B cell (primary cell): ENCODE measurements at regions not wholly inside any gene's neighbourhood (a gene's known extent, or its start where the extent isn't known, plus 50 kb on each side); places are given as distances from the start of the nearest gene placed in this dataset.

Experiments used
- ATAC-seq: fragments of 200-7000 bp; cut with Tn5 transposase; one replicate; pipeline ENCODE4 v1.10.0; 2021; ENCODE audit warnings: low read depth, mild to moderate bottlenecking, moderate number of reproducible peaks, moderate library complexity
- CTCF ChIA-PET: fragments of 350-600 bp; sonication (Branson Sonifier 250); formaldehyde crosslinking; loops from one replicate; lab custom pipeline; 2021; ENCODE audit warnings: antibody characterized with exemption, inconsistent platforms; lab: Charles Lee
- POLR2A ChIA-PET: fragments of 350-600 bp; sonication (Branson Sonifier 250); formaldehyde crosslinking; loops from one replicate; lab custom pipeline; 2021; ENCODE audit warnings: antibody characterized with exemption; lab: Charles Lee
- DNase-seq: peaks from one replicate; pipeline ENCODE4 v3.0.0; 2013
- H2AFZ ChIP-seq: 2 replicates; pipeline ENCODE4 v1.6.1; 2012; ENCODE audit warnings: mild to moderate bottlenecking, low read depth, low read length; ENCODE audit not compliant: insufficient read depth, poor library complexity, severe bottlenecking
- H3K27ac ChIP-seq, 2 donors: 1 replicate in 1 of 2; 2 replicates in 1 of 2; pipeline ENCODE4 v1.5.1; 2012 to 2013; ENCODE audit warnings: low read length in 2 of 2, mild to moderate bottlenecking in 2 of 2, moderate library complexity in 1 of 2
- H3K27me3 ChIP-seq, 4 experiments: fragments of 200-600 bp in 1 of 4; sonication (generic) in 1 of 4; replicated peaks in 1 of 4; 1 replicate in 2 of 4; 2 replicates in 2 of 4; pipeline versions ENCODE4 v1.6.1 to v1.7.0; 2013 to 2016; ENCODE audit warnings: low read length in 3 of 4, mild to moderate bottlenecking in 2 of 4, mixed read lengths in 1 of 4, moderate library complexity in 1 of 4; ENCODE audit not compliant: insufficient read depth in 4 of 4, control insufficient read depth in 3 of 4; ENCODE audit errors: control extremely low read depth in 1 of 4
- H3K36me3 ChIP-seq, 2 experiments: replicated peaks in 1 of 2; 1 replicate in 1 of 2; 2 replicates in 1 of 2; pipeline versions ENCODE4 v1.6.1 to v1.7.1; 2013; ENCODE audit warnings: low read length in 1 of 2; ENCODE audit not compliant: insufficient read depth in 2 of 2, control insufficient read depth in 1 of 2; ENCODE audit errors: control extremely low read depth in 1 of 2, extremely low read depth in 1 of 2
- H3K4me1 ChIP-seq, 2 donors: fragments of 200-600 bp in 1 of 2; sonication (generic) in 1 of 2; 1 replicate in 1 of 2; 2 replicates in 1 of 2; pipeline versions ENCODE4 v1.5.1 to v1.6.1; 2013 to 2017; ENCODE audit warnings: low read length in 2 of 2; ENCODE audit not compliant: control insufficient read depth in 2 of 2, insufficient read depth in 2 of 2
- H3K4me2 ChIP-seq: replicated peaks from 2 replicates; pipeline ENCODE3; 2012; ENCODE audit warnings: mild to moderate bottlenecking, low read depth, low read length; ENCODE audit not compliant: poor library complexity, severe bottlenecking
- H3K4me3 ChIP-seq, 5 experiments: fragments of 200-600 bp in 1 of 5; sonication (generic) in 1 of 5; 1 replicate in 3 of 5; 2 replicates in 2 of 5; pipeline versions ENCODE4 v1.5.1 to v1.7.0; 2011 to 2016; ENCODE audit warnings: low read length in 4 of 5, mild to moderate bottlenecking in 4 of 5, low read depth in 2 of 5, control low read depth in 1 of 5, moderate library complexity in 1 of 5; ENCODE audit not compliant: insufficient read depth in 1 of 5; ENCODE audit errors: control extremely low read depth in 1 of 5, extremely low read depth in 1 of 5
- H3K79me2 ChIP-seq: fragments of 200-600 bp; sonication (generic); one replicate; pipeline ENCODE4 v1.6.0; 2016; ENCODE audit warnings: low read length; ENCODE audit not compliant: control insufficient read depth, insufficient read depth
- H3K9ac ChIP-seq: fragments of 200-600 bp; sonication (generic); 2 replicates; pipeline ENCODE4 v1.6.1; 2017; ENCODE audit warnings: mild to moderate bottlenecking, low read length, moderate library complexity
- H3K9me3 ChIP-seq, 3 donors: one replicate each; pipeline versions ENCODE4 v1.6.1 to v1.7.1; 2013; ENCODE audit warnings: low read length in 2 of 3; ENCODE audit not compliant: control insufficient read depth in 2 of 3, insufficient read depth in 1 of 3; ENCODE audit errors: control extremely low read depth in 1 of 3
- H4K20me1 ChIP-seq: 2 replicates; pipeline ENCODE4 v1.6.0; 2012; ENCODE audit warnings: mild to moderate bottlenecking, low read length; ENCODE audit not compliant: insufficient read depth, control insufficient read depth, poor library complexity, severe bottlenecking
- H3K27ac Mint-ChIP-seq: one replicate; pipeline ENCODE4 v1.8.0; 2021; ENCODE audit warnings: mixed read lengths
- H3K27me3 Mint-ChIP-seq: one replicate; pipeline ENCODE4 v1.8.0; 2021; ENCODE audit warnings: mixed read lengths
- H3K4me1 Mint-ChIP-seq: one replicate; pipeline ENCODE4 v1.8.0; 2021; ENCODE audit warnings: mixed read lengths
- H3K4me3 Mint-ChIP-seq: one replicate; pipeline ENCODE4 v1.8.0; 2021; ENCODE audit warnings: mixed read lengths
- H3K9me3 Mint-ChIP-seq: one replicate; pipeline ENCODE4 v1.8.0; 2022; ENCODE audit warnings: mixed read lengths; ENCODE audit not compliant: insufficient read depth
- EZH2 ChIP-seq: IDR thresholded peaks from 2 replicates; pipeline ENCODE4 v1.6.1; 2012; ENCODE audit warnings: borderline replicate concordance, low read depth, mild to moderate bottlenecking, moderate library complexity, low read length; ENCODE audit not compliant: insufficient read depth, poor library complexity, severe bottlenecking
- WGBS: methylation state at CpG from one replicate; pipeline ENCODE4 v1.1.5; 2013; ENCODE audit warnings: missing lambda C conversion rate; ENCODE audit not compliant: insufficient coverage; 5-methylcytosine and 5-hydroxymethylcytosine counted together
- intact Hi-C: fragments of 100-400 bp; cut with micrococcal nuclease; formaldehyde crosslinking; loops from one replicate; pipeline ENCODE4 v1.10.0; 2022
- TF ChIP-seq, protein P1 (sequence below): fragments of 200-600 bp; IDR thresholded peaks from one replicate; pipeline ENCODE4 v1.8.0; 2022; ENCODE audit warnings: antibody characterized with exemption, mild to moderate bottlenecking

DNA sequence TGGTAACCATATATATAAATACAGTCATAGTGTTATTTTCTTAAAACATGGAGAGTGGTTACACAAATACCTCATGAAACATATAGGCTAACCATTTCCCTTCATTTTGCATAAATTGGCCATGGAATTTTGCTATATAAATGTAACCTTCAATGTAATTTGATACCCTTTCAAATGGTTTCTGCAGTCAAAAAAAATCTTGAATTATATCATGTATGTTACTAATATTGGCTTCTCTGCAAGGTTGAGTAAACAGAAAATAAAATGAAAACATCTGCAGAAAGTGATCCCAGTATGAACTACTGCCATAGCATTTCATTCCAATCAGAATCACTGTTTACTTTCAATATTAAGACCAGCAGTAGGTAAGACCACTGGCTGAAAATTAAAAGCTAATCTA, 1165.9 kb upstream of the TENM3 start:
- TF ChIP-seq, protein P1, sequence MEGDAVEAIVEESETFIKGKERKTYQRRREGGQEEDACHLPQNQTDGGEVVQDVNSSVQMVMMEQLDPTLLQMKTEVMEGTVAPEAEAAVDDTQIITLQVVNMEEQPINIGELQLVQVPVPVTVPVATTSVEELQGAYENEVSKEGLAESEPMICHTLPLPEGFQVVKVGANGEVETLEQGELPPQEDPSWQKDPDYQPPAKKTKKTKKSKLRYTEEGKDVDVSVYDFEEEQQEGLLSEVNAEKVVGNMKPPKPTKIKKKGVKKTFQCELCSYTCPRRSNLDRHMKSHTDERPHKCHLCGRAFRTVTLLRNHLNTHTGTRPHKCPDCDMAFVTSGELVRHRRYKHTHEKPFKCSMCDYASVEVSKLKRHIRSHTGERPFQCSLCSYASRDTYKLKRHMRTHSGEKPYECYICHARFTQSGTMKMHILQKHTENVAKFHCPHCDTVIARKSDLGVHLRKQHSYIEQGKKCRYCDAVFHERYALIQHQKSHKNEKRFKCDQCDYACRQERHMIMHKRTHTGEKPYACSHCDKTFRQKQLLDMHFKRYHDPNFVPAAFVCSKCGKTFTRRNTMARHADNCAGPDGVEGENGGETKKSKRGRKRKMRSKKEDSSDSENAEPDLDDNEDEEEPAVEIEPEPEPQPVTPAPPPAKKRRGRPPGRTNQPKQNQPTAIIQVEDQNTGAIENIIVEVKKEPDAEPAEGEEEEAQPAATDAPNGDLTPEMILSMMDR, result no peak
- TF ChIP-seq EZH2, result no peak
- Histone ChIP-seq H3K4me3 (no peak overlapping the region), H3K9me3 (peaks cover 0 to 9% (median 0%) of the 10 kb centered on the region in 3 donors), H3K27ac (no peak overlapping the region), H4K20me1 (no peaks in the 10 kb centered on the region), H3K4me2 (no peak overlapping the region), H3K4me1 (no peaks in the 10 kb centered on the region), H3K36me3 (no peaks in the 10 kb centered on the region), H2AFZ (no peak overlapping the region), H3K9ac (no peak overlapping the region), H3K79me2 (no peaks in the 10 kb centered on the region), H3K27me3 (no peaks in the 10 kb centered on the region)
- POLR2A ChIA-PET, result no interaction called here
- Mint-ChIP-seq H3K9me3 (no peaks in the 10 kb centered on the region), H3K4me1 (no peaks in the 10 kb centered on the region), H3K27ac (no peak overlapping the region), H3K4me3 (no peak overlapping the region), H3K27me3 (no peaks in the 10 kb centered on the region)
- CTCF ChIA-PET, result no interaction called here
- intact Hi-C loops, result no loop called here
- DNase-seq (no peak), ATAC-seq (no peak)

DNA sequence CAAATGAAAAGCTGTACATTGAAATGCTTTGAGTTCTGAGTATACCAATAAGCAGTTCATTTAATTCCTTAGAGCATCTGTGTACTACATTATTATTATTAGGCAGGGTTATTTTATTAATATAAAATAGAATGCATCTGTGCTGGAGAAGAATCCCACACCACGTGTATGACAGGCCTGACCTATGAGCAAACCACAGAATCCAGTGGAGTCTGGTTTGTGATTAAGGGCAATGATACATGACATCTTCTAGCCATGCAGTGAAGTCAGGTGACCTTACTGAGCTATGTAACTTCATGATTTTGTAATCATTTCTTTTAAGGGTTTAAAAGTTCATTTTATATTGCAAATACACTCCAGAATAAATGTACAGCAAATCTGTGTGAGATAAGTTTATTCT, 1165.0 kb upstream of the TENM3 start:
- peaks cover 0 to 9% (median 0%) of the 10 kb centered on the region in 3 donors for H3K9me3 ChIP-seq
- ATAC-seq (no peak), DNase-seq (no peak)
- H2AFZ ChIP-seq, result no peak overlapping the region
- H4K20me1 ChIP-seq, result no peaks in the 10 kb centered on the region
- WGBS, result no CpG with 5 or more reads among the region's 1 CpG
- H3K27ac Mint-ChIP-seq, result no peak overlapping the region
- intact Hi-C loops, result no loop called here
- no peaks in the 10 kb centered on the region for H3K4me1 Mint-ChIP-seq
- H3K4me3 Mint-ChIP-seq, result no peak overlapping the region
- no peak overlapping the region for H3K4me3 ChIP-seq
- H3K79me2 ChIP-seq, result no peaks in the 10 kb centered on the region
- no peak overlapping the region for H3K27ac ChIP-seq
- no peaks in the 10 kb centered on the region for H3K36me3 ChIP-seq
- no peaks in the 10 kb centered on the region for H3K4me1 ChIP-seq
- POLR2A ChIA-PET, result no interaction called here
- no peak overlapping the region for H3K4me2 ChIP-seq
- CTCF ChIA-PET, result no interaction called here
- H3K27me3 Mint-ChIP-seq, result no peaks in the 10 kb centered on the region
- no peaks in the 10 kb centered on the region for H3K27me3 ChIP-seq
- no peak overlapping the region for H3K9ac ChIP-seq
- TF ChIP-seq, protein P1, result no peak
- no peak for TF ChIP-seq EZH2
- H3K9me3 Mint-ChIP-seq, result no peaks in the 10 kb centered on the region
